Natural killer cell (primary cell): ENCODE measurements at regions not wholly inside any gene's neighbourhood (a gene's known extent, or its start where the extent isn't known, plus 50 kb on each side); places are given as distances from the start of the nearest gene placed in this dataset.

Source experiments
- ATAC-seq, 3 donors: fragments of 150-1000 bp in 2 of 3; fragments of 200-7000 bp in 1 of 3; cut with Tn5 transposase; 1 replicate in 1 of 3; 2 replicates in 2 of 3; pipeline ENCODE4 v1.10.0; 2021; ENCODE audit warnings: mild to moderate bottlenecking in 2 of 3, moderate library complexity in 2 of 3
- DNase-seq, 2 donors: peaks; one replicate each; pipeline versions ENCODE4 v3.0.0 to v3.0.0-alpha.2; 2013 to 2021; ENCODE audit warnings: mixed read lengths in 1 of 2
- H3K27ac ChIP-seq: one replicate; pipeline ENCODE4 v1.5.1; 2013; ENCODE audit warnings: mild to moderate bottlenecking, low read length
- H3K27me3 ChIP-seq: one replicate; pipeline ENCODE4 v1.6.1; 2013; ENCODE audit warnings: low read length; ENCODE audit not compliant: control insufficient read depth, insufficient read depth
- H3K36me3 ChIP-seq: one replicate; pipeline ENCODE4 v1.6.1; 2013; ENCODE audit warnings: low read length; ENCODE audit not compliant: control insufficient read depth, insufficient read depth
- H3K4me1 ChIP-seq: one replicate; pipeline ENCODE4 v1.6.1; 2013; ENCODE audit warnings: low read length; ENCODE audit not compliant: control insufficient read depth, insufficient read depth
- H3K4me3 ChIP-seq: one replicate; pipeline ENCODE4 v1.5.1; 2013; ENCODE audit warnings: low read length
- H3K9me3 ChIP-seq: one replicate; pipeline ENCODE4 v1.6.1; 2013; ENCODE audit warnings: low read length; ENCODE audit not compliant: control insufficient read depth, insufficient read depth
- H3K27ac Mint-ChIP-seq, 2 donors: one replicate each; pipeline ENCODE4 v1.8.0; 2022; ENCODE audit warnings: mild to moderate bottlenecking in 2 of 2, mixed read lengths in 2 of 2, moderate library complexity in 1 of 2
- H3K27me3 Mint-ChIP-seq, 2 donors: one replicate each; pipeline ENCODE4 v1.8.0; 2022; ENCODE audit warnings: low read depth in 2 of 2, mixed read lengths in 2 of 2
- H3K36me3 Mint-ChIP-seq: one replicate; pipeline ENCODE4 v1.8.0; 2022; ENCODE audit warnings: mixed read lengths
- H3K4me1 Mint-ChIP-seq, 2 donors: one replicate each; pipeline ENCODE4 v1.8.0; 2022; ENCODE audit warnings: mixed read lengths in 2 of 2
- H3K4me3 Mint-ChIP-seq: one replicate; pipeline ENCODE4 v1.8.0; 2022; ENCODE audit warnings: mild to moderate bottlenecking, moderate library complexity, mixed read lengths
- H3K9me3 Mint-ChIP-seq, 2 donors: one replicate each; pipeline ENCODE4 v1.8.0; 2022; ENCODE audit warnings: mixed read lengths in 2 of 2
- CTCF ChIP-seq: fragments of 200-600 bp; IDR thresholded peaks from one replicate; pipeline ENCODE4 v1.8.0; 2022; ENCODE audit warnings: antibody characterized with exemption
- WGBS: methylation state at CpG from one replicate; pipeline ENCODE4 v1.1.7; 2013; ENCODE audit warnings: missing lambda C conversion rate; ENCODE audit not compliant: insufficient coverage; 5-methylcytosine and 5-hydroxymethylcytosine counted together
- intact Hi-C: fragments of 100-400 bp; cut with micrococcal nuclease; formaldehyde crosslinking; loops from one replicate; pipeline ENCODE4 v1.14.2; 2022

GRCh38 chr18:35817604-35818352, 154.7 kb upstream of the RMP24 start:
- TF ChIP-seq CTCF = no peak
- DNase-seq (no peak), ATAC-seq (no peak)
- H3K9me3 Mint-ChIP-seq = no peaks in the 10 kb centered on the region
- Histone ChIP-seq H3K27me3 (no peaks in the 10 kb centered on the region), H3K36me3 (no peaks in the 10 kb centered on the region), H3K27ac (no peak overlapping the region), H3K4me3 (no peak overlapping the region), H3K4me1 (no peaks in the 10 kb centered on the region), H3K9me3 (no peaks in the 10 kb centered on the region)
- no peak overlapping the region for H3K27ac Mint-ChIP-seq
- H3K27me3 Mint-ChIP-seq = peaks cover 2 to 17% of the 10 kb centered on the region in 2 donors
- no peak overlapping the region for H3K4me3 Mint-ChIP-seq
- intact Hi-C loops = no loop called here
- 88% methylated on average over 11 of the region's 11 CpGs for WGBS
- no peaks in the 10 kb centered on the region for H3K4me1 Mint-ChIP-seq
- H3K36me3 Mint-ChIP-seq = no peaks in the 10 kb centered on the region

DNA sequence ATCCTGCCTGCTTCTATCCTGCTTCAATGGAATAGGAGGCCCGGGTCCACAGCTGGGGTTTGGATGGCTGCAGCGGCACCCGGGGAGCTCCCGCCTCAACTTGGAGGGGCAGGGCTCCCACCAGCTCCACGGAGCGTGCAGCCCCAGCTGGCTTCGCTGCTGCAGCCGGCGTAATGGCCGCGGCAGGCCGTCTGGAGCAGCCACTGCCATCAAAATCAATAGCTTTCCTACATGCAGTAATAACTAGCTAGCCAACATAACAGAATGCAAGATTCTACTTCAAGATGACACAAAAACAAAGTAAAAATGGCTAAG, 154.2 kb upstream of the RMP24 start:
- 88% methylated on average over 12 of the region's 12 CpGs for WGBS
- intact Hi-C loops = no loop called here
- ATAC-seq (no peak), DNase-seq (no peak)
- H3K4me1 ChIP-seq = no peaks in the 10 kb centered on the region
- H3K36me3 ChIP-seq = no peaks in the 10 kb centered on the region
- Mint-ChIP-seq H3K4me1 (no peaks in the 10 kb centered on the region), H3K36me3 (no peaks in the 10 kb centered on the region), H3K9me3 (no peaks in the 10 kb centered on the region), H3K27me3 (peaks cover 2 to 17% of the 10 kb centered on the region in 2 donors), H3K4me3 (no peak overlapping the region), H3K27ac (no peak overlapping the region)
- no peaks in the 10 kb centered on the region for H3K9me3 ChIP-seq
- H3K27ac ChIP-seq = no peak overlapping the region
- no peak for TF ChIP-seq CTCF
- no peaks in the 10 kb centered on the region for H3K27me3 ChIP-seq
- H3K4me3 ChIP-seq = no peak overlapping the region

DNA sequence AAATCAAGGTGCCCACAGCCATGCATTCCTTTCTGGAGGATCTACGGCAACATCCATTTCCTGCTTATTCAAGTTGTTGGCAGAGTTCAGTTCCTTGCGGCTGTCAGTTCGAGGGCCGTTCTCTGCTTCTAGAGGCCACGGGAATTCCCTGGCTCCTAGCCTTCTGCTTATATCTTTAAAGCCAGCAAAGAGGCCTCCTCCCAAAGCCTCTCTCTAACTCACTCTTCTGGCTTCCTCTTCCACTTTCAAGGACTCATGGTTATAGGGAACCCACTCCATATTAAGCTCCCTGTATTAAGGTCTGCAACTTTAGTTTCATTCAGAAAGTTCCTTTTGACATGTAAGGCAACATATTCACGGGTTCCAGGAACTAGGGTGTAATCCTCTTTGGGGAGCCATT, 150.1 kb upstream of the RMP24 start:
- ATAC-seq = no peak
- H3K36me3 Mint-ChIP-seq = no peaks in the 10 kb centered on the region

More for the DNA sequence above, 150.1 kb upstream of the RMP24 start:
- Mint-ChIP-seq H3K27ac (no peak overlapping the region), H3K4me1 (no peaks in the 10 kb centered on the region), H3K27me3 (peaks cover 2 to 17% of the 10 kb centered on the region in 2 donors), H3K4me3 (no peak overlapping the region), H3K9me3 (no peaks in the 10 kb centered on the region)
- no peaks in the 10 kb centered on the region for H3K27me3 ChIP-seq
- intact Hi-C loops = no loop called here
- H3K4me3 ChIP-seq = no peak overlapping the region
- no peak overlapping the region for H3K27ac ChIP-seq
- H3K36me3 ChIP-seq = no peaks in the 10 kb centered on the region
- no peak for TF ChIP-seq CTCF
- no peaks in the 10 kb centered on the region for H3K9me3 ChIP-seq
- 92% methylated on average over 5 of the region's 6 CpGs for WGBS
- DNase-seq = no peak
- no peaks in the 10 kb centered on the region for H3K4me1 ChIP-seq
